C1 segment of cervical spinal cord (tissue), 14 donors: ENCODE measurements at regions not wholly inside any gene's neighbourhood (a gene's known extent, or its start where the extent isn't known, plus 50 kb on each side); places are given as distances from the start of the nearest gene placed in this dataset.
"Not testable (repeated sequence)": the region's sequence is repeated elsewhere in the genome, so short reads cannot be mapped to it uniquely, and the experiment has no call there.

Experiments used
- DNase-seq, 14 donors: peaks; one replicate each; lab custom pipeline; 2025; lab: John Stamatoyannopoulos, UW

DNA sequence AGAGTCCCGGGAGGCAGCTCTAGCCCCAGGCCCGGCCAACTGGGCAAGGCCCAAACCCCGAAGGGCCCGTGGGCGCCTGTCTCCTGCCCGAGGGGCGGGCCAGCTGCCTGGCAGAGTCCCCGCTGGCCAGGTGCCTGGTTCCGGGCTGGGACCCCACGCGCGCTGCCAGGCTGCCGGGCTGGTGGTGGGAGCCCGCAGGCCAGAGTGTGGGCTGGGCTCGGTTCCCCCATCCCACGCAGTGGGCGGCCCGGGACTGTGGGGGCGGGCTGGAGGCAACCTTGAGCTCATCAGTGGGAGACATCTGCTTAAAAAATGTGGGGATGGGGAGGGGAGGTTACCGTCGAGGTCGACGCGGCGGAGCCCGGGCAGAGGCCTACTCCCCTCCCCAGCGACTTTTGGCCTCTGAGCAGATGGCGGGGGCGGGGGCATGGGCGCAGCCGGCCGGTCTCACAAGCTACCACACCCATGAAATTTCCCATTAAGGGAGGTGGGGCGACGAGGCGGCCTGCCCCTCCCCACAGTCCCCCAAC is 176.4 kb upstream of the GSE1 start:
- DNase-seq: peak in 2 of 14 donors; percentile 45 to 48

DNA sequence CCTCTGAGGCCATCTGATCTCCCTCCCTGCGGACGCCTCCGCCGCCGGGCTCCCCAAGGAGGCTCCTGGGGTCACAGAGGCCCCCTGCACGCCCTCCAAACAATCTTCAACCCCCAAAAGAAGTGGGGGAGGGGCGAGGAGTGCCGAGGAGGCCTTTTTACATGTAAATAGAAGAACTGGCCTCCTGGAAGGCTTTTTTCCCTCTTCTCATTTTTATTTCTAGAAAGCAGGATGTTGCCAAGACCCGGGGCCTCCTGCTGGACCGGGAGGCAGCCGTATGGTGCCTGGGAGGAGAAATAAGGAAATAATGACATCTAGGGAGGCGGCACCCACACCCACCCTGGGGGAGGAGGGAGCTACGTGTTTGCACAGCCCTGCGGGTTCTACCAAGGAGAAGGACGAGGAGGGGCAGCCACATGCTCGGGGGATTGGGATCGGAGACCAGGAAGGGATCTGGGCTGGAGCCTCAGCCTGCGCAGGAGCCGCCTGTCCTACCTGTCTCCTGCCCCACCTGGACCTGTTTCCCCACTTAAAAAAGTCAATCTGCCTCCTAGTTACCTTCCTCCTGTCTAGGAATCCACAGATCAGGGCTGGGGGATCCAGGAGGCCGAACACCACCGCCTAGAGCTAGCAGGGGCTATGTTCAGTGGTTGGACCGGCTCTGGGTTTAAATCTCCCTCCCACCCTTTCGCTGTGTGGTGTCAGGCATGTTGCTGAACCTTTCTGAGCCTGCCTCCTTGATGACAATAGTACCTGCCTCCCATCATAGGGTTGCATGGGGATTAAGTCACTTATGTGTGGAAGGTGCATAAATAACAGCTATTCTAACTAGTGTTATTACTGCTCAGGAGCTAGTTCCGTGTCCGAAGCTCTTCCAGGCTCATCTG is 175.7 kb upstream of the GSE1 start:
- DNase-seq: peak in 1 of 14 donors; percentile 10

DNA sequence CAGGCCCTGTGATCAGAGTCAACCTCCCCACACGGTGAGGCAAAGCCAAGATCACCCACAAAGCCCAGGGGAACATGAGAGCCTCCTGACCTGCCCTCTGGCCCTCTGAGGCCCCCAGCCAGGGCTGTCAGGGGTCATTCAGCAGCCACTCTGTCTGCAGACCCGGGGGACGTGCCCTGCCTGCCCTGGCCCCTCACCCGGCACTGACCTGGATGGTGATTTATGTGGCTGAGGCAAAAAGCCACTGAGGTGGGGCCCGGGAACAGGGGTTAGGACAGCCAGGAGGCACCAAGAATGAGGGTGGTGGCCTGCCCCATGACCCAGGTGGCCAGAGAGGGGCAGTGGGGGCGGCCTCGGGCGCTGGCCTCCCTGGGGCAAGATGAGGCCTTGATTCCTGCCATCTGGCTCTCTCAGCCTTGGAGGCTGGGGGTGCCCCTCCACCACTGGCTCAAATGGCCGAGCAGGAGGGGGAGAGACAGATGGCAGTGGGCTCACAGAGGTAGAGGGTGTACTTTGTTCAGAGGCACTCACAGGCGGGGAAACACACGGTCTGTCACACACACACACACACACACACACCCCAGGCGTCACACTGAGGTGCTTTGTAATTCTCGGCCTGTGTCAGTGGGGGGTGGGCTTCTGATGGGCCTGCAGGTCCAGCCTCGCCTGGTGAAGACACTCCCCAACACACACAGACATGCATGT is 174.0 kb upstream of the GSE1 start:
- DNase-seq: no peak

DNA sequence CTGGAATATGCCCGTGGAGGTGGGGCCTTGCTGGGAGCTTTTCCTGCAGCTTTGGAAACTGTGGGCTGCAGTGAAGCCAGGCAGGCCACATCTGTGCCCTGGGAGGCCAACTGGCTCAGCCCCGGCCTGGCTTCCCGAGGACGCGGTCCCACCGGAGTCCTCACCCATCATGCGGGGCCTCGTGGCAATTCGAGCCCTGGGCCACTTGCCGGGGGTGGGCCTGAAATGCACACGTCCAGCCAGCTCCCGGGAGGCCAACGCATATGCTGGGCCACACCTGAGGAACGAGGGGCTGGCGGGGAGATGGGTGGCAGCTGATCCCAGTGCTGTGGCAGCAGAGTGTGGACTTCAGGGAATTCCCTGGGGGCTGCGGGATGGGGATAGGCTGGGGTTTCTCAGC is 172.4 kb upstream of the GSE1 start:
- DNase-seq: no peak

DNA sequence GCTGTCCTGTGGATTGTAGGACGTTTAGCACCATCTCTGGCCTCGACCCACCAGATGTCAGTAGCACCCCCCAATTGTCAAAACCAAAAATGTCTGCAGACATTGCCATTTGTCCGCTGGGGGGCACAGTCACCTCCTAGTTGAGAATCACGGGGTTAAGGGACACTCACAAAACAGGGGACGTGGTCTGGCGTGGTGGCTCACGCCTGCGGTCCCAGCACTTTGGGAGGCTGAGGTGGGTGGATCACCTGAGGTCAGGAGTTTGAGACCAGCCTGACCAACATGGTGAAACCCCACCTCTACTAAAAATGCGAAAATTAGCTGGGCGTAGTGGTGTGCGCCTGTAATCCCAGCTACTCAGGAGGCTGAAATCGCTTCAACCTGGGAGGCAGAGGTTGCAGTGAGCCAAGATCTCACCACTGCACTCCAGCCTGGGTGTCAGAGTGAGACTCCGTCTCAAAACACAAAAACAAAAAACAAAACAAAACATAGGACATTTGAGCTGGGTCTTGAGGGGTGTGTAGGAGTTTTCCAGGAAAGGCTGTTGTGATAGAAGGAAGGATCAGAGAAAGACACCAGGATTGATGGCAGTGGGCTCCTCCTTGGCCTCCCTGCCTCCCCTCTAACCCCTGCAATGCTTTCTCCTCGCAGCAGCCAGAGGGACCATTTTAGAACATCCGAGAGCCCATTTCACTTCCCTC is 171.8 kb upstream of the GSE1 start:
- no peak for DNase-seq

DNA sequence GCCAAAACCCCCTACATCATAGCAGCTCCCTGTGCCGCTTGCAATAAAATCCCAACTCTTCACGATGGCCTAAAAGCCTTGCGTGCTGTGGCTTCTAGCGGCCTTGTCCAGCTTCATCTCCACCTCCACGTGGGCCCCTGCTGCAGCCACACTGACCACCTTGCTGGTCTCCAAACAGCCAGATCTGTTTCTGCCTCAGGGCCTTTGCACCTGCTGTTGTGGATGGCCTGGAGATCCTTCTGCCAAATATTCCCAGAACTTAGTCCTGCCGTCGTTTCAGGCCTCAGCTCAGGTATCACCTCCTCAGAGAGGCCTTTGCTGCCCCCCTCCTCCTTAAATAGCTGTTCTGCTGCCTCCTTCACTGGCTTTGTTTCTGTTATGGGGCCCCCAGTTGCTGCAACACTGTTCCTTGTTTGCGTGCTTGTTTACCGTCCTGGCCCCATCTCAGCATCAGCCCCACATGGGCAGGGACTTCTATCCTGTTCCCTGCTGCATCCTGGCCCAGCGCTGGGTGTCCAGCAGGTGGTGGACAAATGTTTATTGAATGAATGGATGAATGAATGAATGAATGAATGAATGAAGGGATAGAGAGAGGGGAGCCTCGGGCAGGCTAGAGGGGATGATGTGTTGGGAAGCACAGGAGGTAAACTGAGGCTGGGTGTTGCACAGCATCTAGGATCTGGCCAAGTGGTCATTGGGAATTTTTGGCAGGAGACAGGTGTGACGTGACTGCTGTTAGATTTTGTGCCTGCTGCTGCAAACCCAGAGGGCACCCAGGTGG is 171.0 kb upstream of the GSE1 start:
- DNase-seq: no peak

DNA sequence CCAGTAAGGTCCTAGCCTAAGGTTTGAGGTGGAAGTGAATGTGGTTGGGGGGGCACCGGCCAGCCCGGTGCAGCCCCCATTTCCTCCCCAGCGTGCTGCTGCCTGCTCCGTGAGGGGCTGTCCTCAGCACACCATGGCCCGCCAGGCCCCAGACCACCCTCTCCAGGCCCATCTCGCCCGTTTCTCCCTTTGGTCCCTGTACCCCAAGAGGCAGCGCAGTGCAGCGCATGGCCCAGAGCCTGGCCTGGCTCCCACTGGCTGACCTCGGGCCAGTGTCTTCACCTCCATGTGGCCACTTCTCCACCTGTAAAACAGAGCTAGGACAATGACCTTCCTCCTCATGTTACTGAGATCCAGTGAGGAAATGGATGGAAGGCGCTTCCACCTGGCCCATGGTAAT is 170.0 kb upstream of the GSE1 start:
- no peak for DNase-seq

DNA sequence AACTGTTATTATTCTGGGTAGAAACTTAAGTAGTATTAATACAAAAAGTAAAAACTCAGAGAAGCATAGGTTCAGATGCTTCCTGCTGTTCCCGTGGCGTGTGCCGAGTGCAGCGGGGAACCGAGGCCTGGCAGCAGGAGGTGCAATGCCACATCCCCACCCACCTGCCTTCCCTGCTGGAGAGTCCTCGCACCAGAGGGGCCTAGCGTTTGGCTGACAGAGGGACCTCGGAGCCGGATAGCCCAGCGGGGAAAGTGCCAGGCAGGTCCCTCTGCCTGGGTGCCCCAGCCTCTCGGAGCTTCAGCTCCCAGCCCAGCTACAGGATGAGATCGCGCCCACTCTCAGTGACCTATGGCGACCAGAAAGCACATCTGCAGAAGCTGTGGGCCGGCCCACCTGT is 169.6 kb upstream of the GSE1 start:
- DNase-seq: no peak

DNA sequence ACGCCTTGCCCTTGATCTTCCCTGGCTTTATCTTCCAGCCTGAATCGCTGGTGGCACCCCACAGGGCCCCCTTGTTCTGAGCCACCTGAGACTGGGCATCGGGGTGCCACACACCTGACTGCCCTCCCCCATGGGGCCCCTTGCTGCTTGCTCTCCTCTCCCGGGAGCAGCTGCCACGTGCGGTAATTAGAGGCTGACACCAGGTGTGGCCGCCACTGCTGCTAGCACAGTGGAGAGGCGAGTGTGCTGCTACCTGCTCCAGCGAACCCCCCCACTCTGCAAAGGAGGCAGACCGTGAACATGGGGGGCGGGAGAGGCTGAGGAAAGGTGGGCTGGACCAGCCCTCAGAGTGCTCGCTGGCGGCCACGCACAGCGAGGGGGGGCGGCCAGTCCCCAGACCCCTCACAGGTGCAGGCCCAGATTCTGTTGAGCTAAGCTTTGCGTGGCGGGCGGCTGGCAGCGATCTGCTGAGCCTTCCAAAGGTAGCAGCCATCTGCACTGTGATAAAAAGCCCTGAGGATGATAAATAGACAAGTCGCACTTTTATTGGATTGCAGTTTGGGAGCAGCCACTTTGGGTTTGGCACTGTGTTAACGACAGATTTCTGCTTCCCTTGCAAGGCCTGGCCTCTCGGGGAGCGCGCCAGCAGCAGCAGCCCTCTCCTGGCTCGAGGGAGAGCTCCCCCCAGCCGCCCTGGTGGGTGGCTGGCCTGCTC is 167.9 kb upstream of the GSE1 start:
- DNase-seq: peak in 2 of 14 donors; percentile 52 to 85

DNA sequence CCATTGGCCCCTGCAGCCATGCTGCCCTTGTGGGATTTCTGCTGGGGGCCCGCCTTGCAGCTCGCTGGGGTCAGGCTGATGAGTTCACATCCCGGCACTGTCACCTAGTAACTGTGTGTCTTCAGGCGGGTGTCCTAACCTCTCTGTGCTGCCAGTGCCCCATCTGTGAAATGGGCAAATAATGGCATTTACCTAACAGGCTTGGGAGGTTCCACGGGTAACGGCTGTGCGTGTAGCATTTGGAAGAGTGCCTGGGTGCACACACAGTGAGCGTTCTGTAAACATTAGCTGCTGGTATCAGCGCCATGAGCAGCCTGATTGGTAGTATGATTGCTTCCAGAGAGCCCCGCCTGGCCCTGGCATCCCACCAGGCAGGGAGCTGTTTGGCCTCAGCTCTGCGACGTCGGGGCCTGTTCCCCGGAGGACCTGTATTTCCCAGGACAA is 167.3 kb upstream of the GSE1 start:
- peak in 2 of 14 donors; percentile 52 to 72 for DNase-seq

DNA sequence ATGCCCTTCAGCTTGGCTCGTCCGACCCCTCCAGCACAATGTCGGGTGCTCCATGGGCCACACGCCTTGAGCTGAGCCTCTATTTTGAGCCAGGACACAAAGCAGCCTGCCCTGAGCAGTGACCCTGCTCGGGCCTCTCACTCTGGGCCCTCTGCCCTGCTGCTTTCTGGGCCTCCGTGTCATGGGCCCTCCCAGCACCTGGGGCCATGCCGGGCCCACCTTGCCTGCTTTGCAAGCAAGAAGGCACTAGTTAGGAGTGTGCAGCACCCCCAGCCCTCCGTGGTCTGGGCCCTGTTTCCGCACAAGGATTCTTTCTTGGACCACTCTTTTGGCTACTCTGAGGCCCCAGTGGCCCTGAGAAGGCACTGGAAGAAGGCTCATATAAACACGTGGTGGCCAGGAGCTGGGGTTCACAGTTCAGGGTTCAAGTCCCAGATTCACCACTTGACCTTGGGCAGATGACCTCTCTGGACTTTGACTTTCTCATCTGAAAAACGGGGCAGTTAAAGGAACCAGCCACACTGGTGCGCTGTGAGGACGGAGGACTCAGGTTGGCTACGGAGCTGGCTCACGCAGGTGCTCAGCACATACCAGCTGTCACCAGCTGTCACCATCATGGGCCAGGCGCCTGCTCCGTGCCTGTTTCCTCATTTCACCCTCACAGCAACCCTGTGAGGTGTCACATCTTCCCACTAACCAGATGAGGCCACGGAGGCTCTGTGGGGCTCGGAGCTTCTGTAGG is 166.0 kb upstream of the GSE1 start:
- no peak for DNase-seq

DNA sequence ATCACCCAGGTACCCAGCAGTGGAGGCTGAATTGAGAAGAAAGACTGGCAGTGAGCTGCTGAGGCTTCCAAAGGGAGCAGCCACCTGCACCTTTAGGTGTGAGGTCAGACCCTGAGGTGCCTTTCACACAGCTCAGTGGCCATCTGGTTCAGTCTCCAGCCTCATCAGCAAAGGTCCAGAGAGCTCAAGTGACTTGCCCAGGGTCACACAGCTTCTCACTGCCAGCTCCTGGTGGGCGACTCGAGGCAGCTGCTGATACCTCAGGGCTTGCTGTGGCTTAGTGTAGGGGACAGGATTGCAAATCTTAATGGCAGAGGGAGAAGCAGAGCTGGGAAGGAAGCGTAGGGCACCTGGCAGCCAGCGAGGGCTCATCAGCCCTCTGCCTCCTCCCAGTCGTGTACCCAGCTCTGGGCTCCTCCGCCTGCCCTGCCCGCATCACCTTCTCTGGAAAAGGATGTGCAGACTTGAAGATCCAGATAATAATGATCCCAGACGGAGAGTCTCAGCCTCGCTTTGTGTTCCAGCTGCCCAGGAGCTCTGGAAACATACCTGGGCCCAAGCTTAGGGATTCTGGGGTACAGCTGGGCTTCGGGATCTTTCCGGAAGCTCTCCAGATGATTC is 165.3 kb upstream of the GSE1 start:
- DNase-seq: no peak

DNA sequence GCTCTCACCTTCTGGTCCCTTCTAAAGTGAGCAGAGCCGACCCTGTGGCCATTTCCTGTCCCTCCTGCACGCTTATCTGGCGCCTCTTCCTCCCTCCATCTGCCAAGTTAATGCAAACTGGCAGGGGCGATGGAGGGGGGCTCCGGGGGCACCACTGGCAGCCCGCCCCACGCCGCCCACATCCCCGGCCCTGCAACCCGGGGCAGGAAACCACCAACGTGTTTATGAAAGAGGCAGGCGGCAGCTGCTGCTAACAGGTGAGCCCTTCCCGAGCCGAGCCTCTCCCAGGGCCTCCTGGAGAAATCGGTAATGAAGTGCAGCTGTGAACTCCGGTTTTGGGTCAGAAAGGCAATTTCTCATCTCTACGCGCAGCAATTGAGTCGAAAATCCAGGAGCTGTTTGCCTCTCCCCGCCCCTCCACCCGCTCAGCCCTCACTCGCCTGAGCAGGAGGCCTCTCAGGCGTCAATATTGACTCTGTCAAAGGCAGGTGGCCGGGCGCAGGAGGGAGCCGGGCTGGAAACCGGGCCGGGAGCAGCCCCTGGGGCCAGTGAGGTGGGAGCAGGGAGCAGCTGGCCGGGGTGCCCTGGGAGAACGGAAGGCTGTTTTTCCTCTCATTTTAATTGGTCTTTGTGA is 164.4 kb upstream of the GSE1 start:
- no peak for DNase-seq

DNA sequence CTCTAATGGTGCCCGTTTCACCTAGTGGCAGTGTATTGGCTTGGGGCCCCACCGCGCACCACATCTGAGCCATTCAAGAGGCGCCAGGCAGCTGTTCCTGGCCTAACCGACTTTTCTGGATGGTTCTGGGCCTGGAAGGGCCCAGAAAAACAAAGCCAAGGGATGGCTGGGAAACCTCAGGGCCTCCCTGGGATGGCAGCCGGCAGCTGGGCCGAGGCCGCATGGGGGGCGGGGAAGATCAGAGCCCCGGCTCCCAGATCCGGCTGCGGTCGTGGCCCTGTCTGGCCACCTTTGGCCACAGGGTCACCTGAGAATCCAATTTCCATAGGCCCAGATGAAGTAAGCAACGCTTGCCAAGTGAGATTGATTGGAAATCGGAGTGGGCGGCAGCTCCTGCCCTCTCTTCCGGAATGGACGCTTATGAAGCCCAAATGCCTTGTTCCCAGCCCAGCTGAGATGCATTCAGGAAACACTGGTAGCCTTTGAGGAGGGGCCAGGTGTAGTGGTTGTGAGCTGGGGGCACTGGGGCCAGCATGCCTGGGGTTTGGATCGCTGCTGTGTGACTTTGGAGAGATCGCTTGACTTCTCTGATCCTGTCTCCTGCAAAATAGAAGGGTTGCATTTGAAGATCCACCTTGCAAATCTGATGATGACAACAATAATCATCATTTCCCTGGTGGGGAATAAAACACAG is 163.8 kb upstream of the GSE1 start:
- peak in 5 of 14 donors; percentile 33 to 64 (median 43) for DNase-seq

DNA sequence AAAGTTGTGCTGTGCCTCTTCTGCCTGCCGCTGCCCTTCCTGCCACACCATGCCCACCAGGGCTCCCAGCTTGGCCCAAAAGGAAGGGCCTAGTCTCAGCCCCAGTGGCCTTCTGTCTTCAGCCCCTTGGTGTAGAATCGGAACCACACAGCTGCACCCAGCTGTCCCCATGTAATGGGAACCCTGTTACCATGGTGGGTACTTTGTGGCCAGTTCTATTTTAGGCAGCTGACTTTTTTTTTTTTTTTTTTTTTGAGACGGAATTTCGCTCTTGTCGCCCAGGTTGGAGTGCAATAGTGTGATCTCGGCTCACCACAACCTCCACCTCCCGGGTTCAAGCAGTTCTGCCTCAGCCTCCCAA is 163.3 kb upstream of the GSE1 start:
- DNase-seq: no peak

DNA sequence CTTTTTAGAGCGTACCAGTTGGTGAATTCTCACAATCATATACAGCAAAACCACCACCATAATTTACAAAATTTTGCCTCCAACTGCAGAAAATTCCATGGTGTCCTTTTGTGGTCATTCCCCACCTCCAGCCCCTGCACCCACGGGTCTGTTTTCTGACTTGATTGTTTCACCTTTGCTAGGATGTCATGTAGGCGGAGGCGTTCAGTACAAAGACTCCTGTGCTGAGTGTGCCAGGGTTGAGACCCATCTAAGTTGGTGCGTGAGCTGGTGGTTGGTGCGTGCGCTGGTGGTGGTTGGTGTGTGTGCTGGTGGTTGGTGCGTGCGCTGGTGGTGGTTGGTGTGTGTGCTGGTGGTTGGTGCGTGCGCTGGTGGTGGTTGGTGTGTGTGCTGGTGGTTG is 162.0 kb upstream of the GSE1 start:
- DNase-seq: not testable (repeated sequence)

DNA sequence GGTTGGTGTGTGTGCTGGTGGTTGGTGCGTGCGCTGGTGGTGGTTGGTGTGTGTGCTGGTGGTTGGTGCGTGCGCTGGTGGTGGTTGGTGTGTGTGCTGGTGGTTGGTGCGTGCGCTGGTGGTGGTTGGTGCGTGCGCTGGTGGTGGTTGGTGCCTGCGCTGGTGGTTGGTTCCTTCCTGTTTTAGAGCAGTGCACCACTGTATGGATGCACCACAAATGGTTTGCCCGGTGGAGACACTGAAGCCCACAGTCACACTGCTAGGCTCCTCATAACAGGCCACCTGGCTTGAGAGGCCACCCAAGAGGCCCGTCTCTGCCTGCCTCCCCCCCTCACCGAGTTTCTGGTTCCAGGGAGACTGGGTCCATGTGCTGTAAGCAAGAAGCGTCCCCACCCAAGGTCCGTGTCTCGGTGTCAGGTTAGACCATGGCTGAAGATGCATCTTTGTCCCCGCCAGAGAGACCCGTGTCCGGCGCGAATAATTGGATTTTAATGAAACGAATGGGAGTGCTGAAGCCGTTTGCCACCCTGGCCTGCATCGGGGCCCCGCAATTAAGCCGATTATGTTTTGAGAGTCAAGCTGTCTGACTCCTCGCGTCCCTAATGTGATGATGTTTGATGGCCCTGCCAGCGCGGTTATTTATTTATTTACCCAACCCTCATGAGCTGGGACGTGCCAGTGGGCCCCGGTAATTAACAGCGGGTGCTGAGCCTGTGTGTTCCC is 161.3 kb upstream of the GSE1 start:
- no peak for DNase-seq
